ENCODE measurements at regions not wholly inside any gene's neighbourhood (a gene's known extent, or its start where the extent isn't known, plus 50 kb on each side); places are given as distances from the start of the nearest gene placed in this dataset.

DNA sequence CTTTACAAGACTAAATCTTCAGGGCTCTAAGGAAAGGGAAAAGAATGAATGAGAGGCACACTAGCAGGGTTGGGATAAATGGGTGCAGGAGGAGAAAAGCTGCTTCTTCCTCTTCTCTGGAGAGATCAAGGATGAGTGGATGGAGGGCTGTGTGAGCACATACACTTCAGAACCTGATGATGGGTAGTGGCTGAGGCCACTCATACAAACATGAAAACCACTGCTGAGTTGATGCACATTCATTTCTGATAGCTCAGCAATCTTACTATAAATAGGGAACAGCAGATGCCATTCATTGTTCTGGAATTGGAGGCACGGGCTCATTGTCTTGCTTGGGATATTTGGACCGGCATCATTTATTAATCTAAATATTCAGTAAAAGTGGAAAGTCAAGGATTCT, 152.4 kb upstream of the KCTD1 start:
- WGBS (ENCODE audit: insufficient coverage), result no CpG with 5 or more reads among the region's 2 CpGs
- Mint-ChIP-seq H3K27ac (no peak overlapping the region), H3K4me3 (no peak overlapping the region), H3K36me3 (no peaks in the 10 kb centered on the region), H3K4me1 (peaks cover 33% of the 10 kb centered on the region), H3K27me3 (ENCODE audit: low read depth in 3 of 3) (no peaks in the 10 kb centered on the region), H3K9me3 (peaks cover 0 to 2% (median 0%) of the 10 kb centered on the region in 7 donors)
- H3K4me2 ChIP-seq (replicated peaks; ENCODE audit: extremely low read depth, low read length, poor library complexity, severe bottlenecking), result no peak overlapping the region
- TF ChIP-seq, protein P1, sequence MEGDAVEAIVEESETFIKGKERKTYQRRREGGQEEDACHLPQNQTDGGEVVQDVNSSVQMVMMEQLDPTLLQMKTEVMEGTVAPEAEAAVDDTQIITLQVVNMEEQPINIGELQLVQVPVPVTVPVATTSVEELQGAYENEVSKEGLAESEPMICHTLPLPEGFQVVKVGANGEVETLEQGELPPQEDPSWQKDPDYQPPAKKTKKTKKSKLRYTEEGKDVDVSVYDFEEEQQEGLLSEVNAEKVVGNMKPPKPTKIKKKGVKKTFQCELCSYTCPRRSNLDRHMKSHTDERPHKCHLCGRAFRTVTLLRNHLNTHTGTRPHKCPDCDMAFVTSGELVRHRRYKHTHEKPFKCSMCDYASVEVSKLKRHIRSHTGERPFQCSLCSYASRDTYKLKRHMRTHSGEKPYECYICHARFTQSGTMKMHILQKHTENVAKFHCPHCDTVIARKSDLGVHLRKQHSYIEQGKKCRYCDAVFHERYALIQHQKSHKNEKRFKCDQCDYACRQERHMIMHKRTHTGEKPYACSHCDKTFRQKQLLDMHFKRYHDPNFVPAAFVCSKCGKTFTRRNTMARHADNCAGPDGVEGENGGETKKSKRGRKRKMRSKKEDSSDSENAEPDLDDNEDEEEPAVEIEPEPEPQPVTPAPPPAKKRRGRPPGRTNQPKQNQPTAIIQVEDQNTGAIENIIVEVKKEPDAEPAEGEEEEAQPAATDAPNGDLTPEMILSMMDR (IDR thresholded peaks at IDR 0.05), result no peak
- H3K36me3 ChIP-seq (replicated peaks in 1 of 2; ENCODE audit: control insufficient read depth in 1 of 2, insufficient read depth in 2 of 2, low read length in 2 of 2), result no peaks in the 10 kb centered on the region
- H3K4me3 ChIP-seq (replicated peaks in 1 of 3; ENCODE audit: low read depth in 2 of 3, low read length in 3 of 3), result no peak overlapping the region
- H3K27me3 ChIP-seq (ENCODE audit: control insufficient read depth in 2 of 2, insufficient read depth in 2 of 2, low read length in 2 of 2), result no peaks in the 10 kb centered on the region
- no peak for DNase-seq
- no peaks in the 10 kb centered on the region for H3K9me3 ChIP-seq (replicated peaks in 1 of 2; ENCODE audit: control insufficient read depth in 1 of 2, insufficient read depth in 1 of 2, low read length in 2 of 2)
- peaks cover 45 to 49% of the 10 kb centered on the region in 2 donors for H3K4me1 ChIP-seq (ENCODE audit: control insufficient read depth in 1 of 2, insufficient read depth in 2 of 2, low read length in 2 of 2)
- H3K27ac ChIP-seq (ENCODE audit: low read depth in 1 of 2, low read length in 2 of 2), result no peak overlapping the region
- no peaks in the 10 kb centered on the region for H3K79me2 ChIP-seq (ENCODE audit: insufficient read depth, low read length)
- no peaks in the 10 kb centered on the region for H4K20me1 ChIP-seq (ENCODE audit: insufficient read depth, low read length)
- no peak overlapping the region for H3K9ac ChIP-seq (ENCODE audit: insufficient read depth, low read length, poor library complexity, severe bottlenecking)
- H2AFZ ChIP-seq (ENCODE audit: insufficient read depth, low read depth, low read length, poor library complexity, severe bottlenecking), result no peak overlapping the region
- intact Hi-C loops (cut with micrococcal nuclease), result loop anchor here in 1 of 2 donors (10.0 kb wide), 1 partner anchor 54 kb away; no protein-coding TSS in a partner anchor

DNA sequence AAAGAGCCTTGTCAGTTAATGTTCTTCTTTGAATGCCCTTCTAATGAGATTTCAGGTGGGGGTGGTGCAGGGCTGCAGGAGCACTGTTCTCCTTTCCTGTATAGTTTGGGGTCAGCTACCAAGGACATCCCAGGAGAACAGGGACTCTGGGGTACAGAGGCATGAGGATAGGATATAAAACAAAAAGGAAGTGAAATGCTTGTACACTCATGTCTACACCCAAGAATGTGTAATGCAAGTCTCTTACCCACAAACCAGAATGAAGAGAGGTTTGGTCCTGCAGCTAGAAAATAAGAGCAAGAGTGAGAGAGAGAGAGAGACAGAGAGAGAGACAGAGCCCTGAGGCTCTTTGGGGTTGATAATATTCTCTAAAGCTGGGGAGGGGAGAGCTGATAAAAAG, 151.8 kb upstream of the KCTD1 start:
- TF ChIP-seq, protein P1 (IDR thresholded peaks at IDR 0.05), result no peak

More for the DNA sequence above, 151.8 kb upstream of the KCTD1 start:
- Histone ChIP-seq H3K4me2 (replicated peaks; ENCODE audit: extremely low read depth, low read length, poor library complexity, severe bottlenecking) (no peak overlapping the region), H3K9me3 (replicated peaks in 1 of 2; ENCODE audit: control insufficient read depth in 1 of 2, insufficient read depth in 1 of 2, low read length in 2 of 2) (no peaks in the 10 kb centered on the region), H3K79me2 (ENCODE audit: insufficient read depth, low read length) (no peaks in the 10 kb centered on the region), H3K4me1 (ENCODE audit: control insufficient read depth in 1 of 2, insufficient read depth in 2 of 2, low read length in 2 of 2) (peaks cover 41 to 43% of the 10 kb centered on the region in 2 donors), H3K27ac (ENCODE audit: low read depth in 1 of 2, low read length in 2 of 2) (no peak overlapping the region), H3K27me3 (ENCODE audit: control insufficient read depth in 2 of 2, insufficient read depth in 2 of 2, low read length in 2 of 2) (no peaks in the 10 kb centered on the region), H3K9ac (ENCODE audit: insufficient read depth, low read length, poor library complexity, severe bottlenecking) (no peak overlapping the region), H4K20me1 (ENCODE audit: insufficient read depth, low read length) (no peaks in the 10 kb centered on the region), H3K4me3 (replicated peaks in 1 of 3; ENCODE audit: low read depth in 2 of 3, low read length in 3 of 3) (no peak overlapping the region), H2AFZ (ENCODE audit: insufficient read depth, low read depth, low read length, poor library complexity, severe bottlenecking) (no peak overlapping the region), H3K36me3 (replicated peaks in 1 of 2; ENCODE audit: control insufficient read depth in 1 of 2, insufficient read depth in 2 of 2, low read length in 2 of 2) (no peaks in the 10 kb centered on the region)
- H3K27ac Mint-ChIP-seq, result no peak overlapping the region
- peaks cover 0 to 3% (median 0%) of the 10 kb centered on the region in 7 donors for H3K9me3 Mint-ChIP-seq
- H3K4me1 Mint-ChIP-seq, result peaks cover 28% of the 10 kb centered on the region
- H3K27me3 Mint-ChIP-seq (ENCODE audit: low read depth in 3 of 3), result no peaks in the 10 kb centered on the region
- DNase-seq, result no peak
- no peak overlapping the region for H3K4me3 Mint-ChIP-seq
- intact Hi-C loops (cut with micrococcal nuclease), result loop anchor here in 1 of 2 donors (10.0 kb wide), 1 partner anchor 55 kb away; no protein-coding TSS in a partner anchor
- H3K36me3 Mint-ChIP-seq, result no peaks in the 10 kb centered on the region

Measured in CD14-positive monocyte (primary cell).